ENCODE measurements at regions not wholly inside any gene's neighbourhood (a gene's known extent, or its start where the extent isn't known, plus 50 kb on each side); places are given as distances from the start of the nearest gene placed in this dataset.

DNA sequence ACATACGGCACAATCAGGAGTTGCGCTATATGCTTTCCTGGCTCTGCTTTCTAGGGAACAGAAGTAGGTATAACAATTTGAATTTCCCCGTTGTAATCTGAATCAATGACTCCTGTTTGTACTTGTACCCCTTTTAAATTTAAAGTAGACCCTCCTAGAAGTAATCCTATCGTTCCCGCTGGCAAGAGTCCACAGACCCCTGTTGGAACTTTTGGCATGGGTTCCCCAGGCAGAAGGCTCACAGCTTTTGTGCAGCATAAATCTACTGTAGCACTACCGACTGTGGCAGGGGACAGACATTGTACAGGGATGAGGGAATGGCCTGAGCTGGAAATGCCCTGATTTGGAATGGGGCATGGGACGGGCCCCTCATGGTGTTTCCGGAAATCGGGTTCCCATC is 705.2 kb downstream of the LRFN5 start:
- no peak for TF ChIP-seq CTCF (IDR thresholded peaks at IDR 0.05; ENCODE audit: insufficient read depth, low read length, severe bottlenecking)
- Histone ChIP-seq H3K4me3 (ENCODE audit: low read depth, low read length) (no peak overlapping the region), H3K36me3 (ENCODE audit: control insufficient read depth, insufficient read depth, low read length) (no peaks in the 10 kb centered on the region), H3K27me3 (ENCODE audit: control insufficient read depth, insufficient read depth, low read length) (no peaks in the 10 kb centered on the region)
- FAIRE-seq = no peak
- DNase-seq (ENCODE audit: low read depth) = no peak

GRCh38 chr14:42307239-42307825 is 700.7 kb downstream of the LRFN5 start:
- DNase-seq (ENCODE audit: low read depth) = no peak
- no peak for FAIRE-seq
- Histone ChIP-seq H3K27me3 (ENCODE audit: control insufficient read depth, insufficient read depth, low read length) (no peaks in the 10 kb centered on the region), H3K4me3 (ENCODE audit: low read depth, low read length) (no peak overlapping the region), H3K36me3 (ENCODE audit: control insufficient read depth, insufficient read depth, low read length) (no peaks in the 10 kb centered on the region)
- TF ChIP-seq CTCF (IDR thresholded peaks at IDR 0.05; ENCODE audit: insufficient read depth, low read length, severe bottlenecking) = no peak

DNA sequence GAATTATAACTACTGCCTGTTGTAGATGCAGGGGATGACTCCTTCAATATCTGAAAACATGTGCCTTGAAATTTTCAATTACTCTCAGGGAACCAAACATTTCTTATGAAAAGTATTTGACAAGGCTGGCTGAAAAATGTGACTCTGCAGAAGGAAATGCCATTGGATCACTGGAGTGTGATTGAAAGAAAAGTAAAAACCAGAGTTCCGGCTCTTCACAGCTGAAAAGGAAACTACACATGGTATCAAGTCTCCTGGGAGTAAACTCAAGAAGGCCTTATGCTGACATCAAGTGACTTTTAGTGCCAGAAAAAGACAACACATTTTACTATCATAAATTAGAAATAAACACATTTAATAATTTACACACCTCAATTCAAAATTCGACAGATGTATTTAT is 693.0 kb downstream of the LRFN5 start:
- FAIRE-seq = no peak
- Histone ChIP-seq H3K36me3 (ENCODE audit: control insufficient read depth, insufficient read depth, low read length) (no peaks in the 10 kb centered on the region), H3K27me3 (ENCODE audit: control insufficient read depth, insufficient read depth, low read length) (no peaks in the 10 kb centered on the region), H3K4me3 (ENCODE audit: low read depth, low read length) (no peak overlapping the region)
- no peak for DNase-seq (ENCODE audit: low read depth)
- TF ChIP-seq CTCF (IDR thresholded peaks at IDR 0.05; ENCODE audit: insufficient read depth, low read length, severe bottlenecking) = no peak

DNA sequence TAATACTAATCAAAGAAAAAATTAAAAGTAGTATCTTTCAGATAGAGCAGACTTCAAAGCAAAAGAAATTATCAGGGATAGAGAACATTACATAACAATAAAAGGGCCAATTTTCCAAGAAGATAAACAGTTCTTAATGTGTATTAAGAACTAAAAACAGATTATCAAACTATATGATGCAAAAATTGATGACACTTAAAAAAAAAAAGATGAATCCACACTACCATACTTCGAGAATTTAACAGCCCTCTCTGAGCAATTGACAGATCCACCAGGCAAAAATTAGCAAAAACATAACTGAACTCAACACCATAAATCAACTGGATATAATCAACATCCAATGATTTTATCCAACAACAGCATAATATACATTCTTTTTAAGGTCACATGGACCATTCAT is 686.5 kb downstream of the LRFN5 start:
- no peaks in the 10 kb centered on the region for H3K36me3 ChIP-seq (ENCODE audit: control insufficient read depth, insufficient read depth, low read length)
- FAIRE-seq = no peak
- TF ChIP-seq CTCF (IDR thresholded peaks at IDR 0.05; ENCODE audit: insufficient read depth, low read length, severe bottlenecking) = no peak

DNA sequence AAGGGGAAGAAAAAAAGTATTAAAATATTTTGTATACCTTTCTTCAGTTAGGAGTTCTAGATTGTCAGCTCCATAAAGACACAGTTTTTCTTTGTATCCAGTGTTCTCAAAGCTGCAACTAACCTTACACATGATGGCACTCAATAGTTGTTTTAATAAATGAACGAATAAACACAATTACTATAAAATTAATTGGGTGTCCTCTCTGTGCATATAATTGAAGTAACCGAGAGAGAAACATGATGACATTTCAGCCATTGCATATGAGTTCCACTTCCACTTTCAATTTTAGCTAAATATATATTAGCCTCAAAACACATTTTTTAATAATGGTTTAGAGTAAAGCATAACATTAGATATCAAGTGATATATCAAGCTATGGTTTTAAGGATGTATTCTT is 671.2 kb downstream of the LRFN5 start:
- Histone ChIP-seq H3K36me3 (ENCODE audit: control insufficient read depth, insufficient read depth, low read length) (no peaks in the 10 kb centered on the region), H3K27me3 (ENCODE audit: control insufficient read depth, insufficient read depth, low read length) (no peaks in the 10 kb centered on the region), H3K4me3 (ENCODE audit: low read depth, low read length) (no peak overlapping the region)
- no peak for TF ChIP-seq CTCF (IDR thresholded peaks at IDR 0.05; ENCODE audit: insufficient read depth, low read length, severe bottlenecking)
- DNase-seq (ENCODE audit: low read depth) (no peak), FAIRE-seq (no peak)

More for the DNA sequence above, 686.5 kb downstream of the LRFN5 start:
- H3K27me3 ChIP-seq (ENCODE audit: control insufficient read depth, insufficient read depth, low read length) = no peaks in the 10 kb centered on the region
- no peak for DNase-seq (ENCODE audit: low read depth)
- no peak overlapping the region for H3K4me3 ChIP-seq (ENCODE audit: low read depth, low read length)

GRCh38 chr14:42269234-42269633 is 662.6 kb downstream of the LRFN5 start:
- no peak for FAIRE-seq

More at GRCh38 chr14:42269234-42269633, 662.6 kb downstream of the LRFN5 start:
- TF ChIP-seq CTCF (IDR thresholded peaks at IDR 0.05; ENCODE audit: insufficient read depth, low read length, severe bottlenecking) = no peak
- Histone ChIP-seq H3K4me3 (ENCODE audit: low read depth, low read length) (no peak overlapping the region), H3K27me3 (ENCODE audit: control insufficient read depth, insufficient read depth, low read length) (no peaks in the 10 kb centered on the region), H3K36me3 (ENCODE audit: control insufficient read depth, insufficient read depth, low read length) (no peaks in the 10 kb centered on the region)
- DNase-seq (ENCODE audit: low read depth) = no peak
